Osteocyte (in vitro differentiated cells): ENCODE measurements at regions not wholly inside any gene's neighbourhood (a gene's known extent, or its start where the extent isn't known, plus 50 kb on each side); places are given as distances from the start of the nearest gene placed in this dataset.

Source experiments
- DNase-seq: peaks from one replicate; pipeline ENCODE4 v3.0.0; 2021; ENCODE audit warnings: mixed read lengths; ENCODE audit not compliant: unreplicated experiment; ENCODE audit errors: extremely low spot score
- H3K27ac Mint-ChIP-seq: one replicate; pipeline ENCODE4 v1.8.0; 2021; ENCODE audit warnings: mild to moderate bottlenecking, mixed read lengths; ENCODE audit not compliant: unreplicated experiment
- H3K27me3 Mint-ChIP-seq: one replicate; pipeline ENCODE4 v1.8.0; 2021; ENCODE audit warnings: mixed read lengths; ENCODE audit not compliant: unreplicated experiment
- H3K36me3 Mint-ChIP-seq: one replicate; pipeline ENCODE4 v1.8.0; 2021; ENCODE audit warnings: mixed read lengths; ENCODE audit not compliant: unreplicated experiment
- H3K4me1 Mint-ChIP-seq: one replicate; pipeline ENCODE4 v1.8.0; 2021; ENCODE audit warnings: mixed read lengths; ENCODE audit not compliant: unreplicated experiment
- H3K4me3 Mint-ChIP-seq: one replicate; pipeline ENCODE4 v1.8.0; 2021; ENCODE audit warnings: mild to moderate bottlenecking, moderate library complexity, mixed read lengths; ENCODE audit not compliant: unreplicated experiment
- H3K9me3 Mint-ChIP-seq: one replicate; pipeline ENCODE4 v1.8.0; 2021; ENCODE audit warnings: mixed read lengths; ENCODE audit not compliant: unreplicated experiment
- TF ChIP-seq, protein P1 (sequence below): fragments of 200-600 bp; sonication (generic); IDR thresholded peaks from 2 replicates; pipeline ENCODE4 v1.5.0; 2021; ENCODE audit warnings: antibody characterized with exemption, mild to moderate bottlenecking, moderate library complexity

DNA sequence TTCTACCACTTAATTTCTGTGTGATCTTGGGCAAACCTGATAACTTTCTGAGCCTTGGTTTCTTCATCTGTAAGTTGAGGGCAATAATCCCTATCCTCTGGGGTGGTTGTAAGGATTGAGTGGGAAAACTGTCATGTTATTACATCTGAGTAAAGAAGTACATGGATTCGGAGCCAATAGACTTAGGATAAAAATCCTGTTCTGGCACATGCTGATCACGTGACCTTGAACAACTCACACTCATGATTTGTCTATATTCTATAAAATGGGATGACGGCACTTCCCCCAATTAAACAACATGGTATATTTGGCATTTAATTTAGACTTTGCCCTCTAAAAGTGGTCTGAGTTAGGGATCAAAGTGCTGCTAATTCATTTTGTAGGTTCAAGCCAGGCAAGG lies 315.5 kb downstream of the PLPP3 start:
- H3K27ac Mint-ChIP-seq = no peak overlapping the region
- no peaks in the 10 kb centered on the region for H3K27me3 Mint-ChIP-seq
- H3K4me3 Mint-ChIP-seq = no peak overlapping the region
- peaks cover 6% of the 10 kb centered on the region for H3K9me3 Mint-ChIP-seq
- DNase-seq = no peak
- peaks cover 2% of the 10 kb centered on the region for H3K36me3 Mint-ChIP-seq
- H3K4me1 Mint-ChIP-seq = peaks cover 5% of the 10 kb centered on the region
- TF ChIP-seq, protein P1, sequence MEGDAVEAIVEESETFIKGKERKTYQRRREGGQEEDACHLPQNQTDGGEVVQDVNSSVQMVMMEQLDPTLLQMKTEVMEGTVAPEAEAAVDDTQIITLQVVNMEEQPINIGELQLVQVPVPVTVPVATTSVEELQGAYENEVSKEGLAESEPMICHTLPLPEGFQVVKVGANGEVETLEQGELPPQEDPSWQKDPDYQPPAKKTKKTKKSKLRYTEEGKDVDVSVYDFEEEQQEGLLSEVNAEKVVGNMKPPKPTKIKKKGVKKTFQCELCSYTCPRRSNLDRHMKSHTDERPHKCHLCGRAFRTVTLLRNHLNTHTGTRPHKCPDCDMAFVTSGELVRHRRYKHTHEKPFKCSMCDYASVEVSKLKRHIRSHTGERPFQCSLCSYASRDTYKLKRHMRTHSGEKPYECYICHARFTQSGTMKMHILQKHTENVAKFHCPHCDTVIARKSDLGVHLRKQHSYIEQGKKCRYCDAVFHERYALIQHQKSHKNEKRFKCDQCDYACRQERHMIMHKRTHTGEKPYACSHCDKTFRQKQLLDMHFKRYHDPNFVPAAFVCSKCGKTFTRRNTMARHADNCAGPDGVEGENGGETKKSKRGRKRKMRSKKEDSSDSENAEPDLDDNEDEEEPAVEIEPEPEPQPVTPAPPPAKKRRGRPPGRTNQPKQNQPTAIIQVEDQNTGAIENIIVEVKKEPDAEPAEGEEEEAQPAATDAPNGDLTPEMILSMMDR = no peak

DNA sequence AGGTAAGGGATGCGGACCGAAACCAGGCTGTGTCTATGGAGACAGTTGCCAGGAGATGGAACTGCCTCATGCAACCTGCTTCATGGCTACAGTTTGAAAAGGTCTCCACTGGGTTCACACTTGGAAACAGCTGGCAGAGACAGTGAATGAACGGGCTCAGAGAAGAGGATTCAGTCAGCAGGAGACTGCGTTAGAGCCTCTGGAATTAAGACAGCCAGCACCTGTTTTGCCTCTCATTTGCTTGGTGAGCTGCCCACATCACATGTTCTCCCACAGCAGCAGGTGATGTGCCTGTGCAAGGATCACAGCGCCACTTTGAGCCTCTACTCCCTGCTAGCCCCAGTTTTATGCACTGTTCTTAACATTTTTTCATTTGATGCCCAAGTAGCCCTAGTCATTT lies 321.0 kb downstream of the PLPP3 start:
- Mint-ChIP-seq H3K27ac (no peak overlapping the region), H3K4me3 (no peak overlapping the region), H3K4me1 (no peaks in the 10 kb centered on the region), H3K36me3 (peaks cover 2% of the 10 kb centered on the region), H3K27me3 (no peaks in the 10 kb centered on the region), H3K9me3 (peaks cover 6% of the 10 kb centered on the region)
- no peak for DNase-seq
- TF ChIP-seq, protein P1 = no peak

DNA sequence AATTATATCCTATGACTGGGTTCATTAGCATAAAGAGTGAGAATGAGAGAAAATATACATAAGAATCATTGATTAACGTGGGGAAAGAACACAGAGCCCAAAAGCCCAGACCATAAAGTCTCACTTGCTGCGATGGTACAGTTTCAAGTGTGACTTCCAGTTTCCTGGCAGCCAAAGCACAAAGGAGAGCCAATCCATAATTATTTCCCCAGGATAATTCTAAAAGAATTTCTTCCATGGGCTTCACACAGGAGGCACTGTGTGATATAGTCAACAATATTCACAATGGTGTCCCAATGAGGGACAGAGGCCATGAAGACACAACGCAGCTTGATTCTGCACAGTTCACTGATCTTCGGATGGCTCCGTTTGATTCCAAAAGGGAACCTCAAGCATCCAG lies 321.6 kb downstream of the PLPP3 start:
- Mint-ChIP-seq H3K9me3 (peaks cover 6% of the 10 kb centered on the region), H3K27ac (no peak overlapping the region), H3K4me3 (no peak overlapping the region), H3K36me3 (peaks cover 2% of the 10 kb centered on the region), H3K4me1 (no peaks in the 10 kb centered on the region), H3K27me3 (no peaks in the 10 kb centered on the region)
- no peak for DNase-seq
- TF ChIP-seq, protein P1 = no peak

- no peak for DNase-seq
- Mint-ChIP-seq H3K4me3 (no peak overlapping the region), H3K36me3 (peaks cover 2% of the 10 kb centered on the region), H3K27me3 (no peaks in the 10 kb centered on the region), H3K9me3 (peaks cover 6% of the 10 kb centered on the region), H3K4me1 (no peaks in the 10 kb centered on the region), H3K27ac (no peak overlapping the region)
- TF ChIP-seq, protein P1 = no peak
These were observed 323.0 kb downstream of the PLPP3 start for GRCh38 chr1:56256153-56257000.

DNA sequence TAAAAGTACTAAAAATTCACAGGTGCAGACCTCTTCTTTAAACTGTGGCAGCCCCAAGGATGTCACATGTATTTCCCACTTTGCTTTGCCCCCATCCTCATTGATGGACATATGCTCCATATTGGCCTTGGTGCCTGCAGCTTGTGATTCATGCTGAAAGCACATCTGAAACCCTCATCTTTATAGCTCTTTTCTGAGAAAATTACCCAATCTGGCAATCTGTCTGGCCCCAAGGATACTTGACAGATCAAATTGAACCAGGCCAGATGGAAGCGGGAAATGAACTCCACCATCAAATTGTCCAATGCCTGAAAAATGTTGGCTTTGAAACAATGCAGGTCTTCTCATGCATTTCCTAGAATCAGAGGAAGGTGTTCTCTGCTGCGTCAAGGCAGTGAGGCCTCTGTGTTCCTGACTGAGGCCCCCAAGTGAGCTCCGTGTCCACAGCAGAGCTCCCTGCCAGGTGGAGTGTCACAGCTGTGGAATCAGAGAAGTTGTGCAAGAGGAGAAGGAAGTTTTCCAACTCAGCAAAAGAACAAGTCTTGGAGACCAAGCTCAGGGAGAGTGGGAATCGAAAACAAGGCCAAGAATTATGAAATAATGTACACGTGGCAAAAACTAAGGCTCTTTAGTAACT lies 323.7 kb downstream of the PLPP3 start:
- H3K36me3 Mint-ChIP-seq = peaks cover 2% of the 10 kb centered on the region
- no peak overlapping the region for H3K27ac Mint-ChIP-seq
- TF ChIP-seq, protein P1 = no peak
- H3K4me1 Mint-ChIP-seq = no peaks in the 10 kb centered on the region
- H3K4me3 Mint-ChIP-seq = no peak overlapping the region
- no peaks in the 10 kb centered on the region for H3K27me3 Mint-ChIP-seq
- DNase-seq = no peak
- H3K9me3 Mint-ChIP-seq = peaks cover 6% of the 10 kb centered on the region
